Activated T-helper 2 cell treated with anti-CD3 and anti-CD28 coated beads, Interferon-gamma antibody, Interleukin-2, Interleukin-4, amounts not matched to agents 10 μg/mL and 5 μg/mL and 100 μg/mL, durations not matched to agents 14 hours and 24 hours and 36 hours (primary cell): ENCODE measurements at regions not wholly inside any gene's neighbourhood (a gene's known extent, or its start where the extent isn't known, plus 50 kb on each side); places are given as distances from the start of the nearest gene placed in this dataset.

Experiments
- DNase-seq: peaks from one replicate; pipeline ENCODE4 v3.0.0; 2021; ENCODE audit warnings: low spot score
- H3K27ac Mint-ChIP-seq: one replicate; pipeline ENCODE4 v1.8.0; 2021; ENCODE audit warnings: mixed read lengths
- H3K27me3 Mint-ChIP-seq: one replicate; pipeline ENCODE4 v1.8.0; 2021; ENCODE audit warnings: low read depth, mixed read lengths
- H3K36me3 Mint-ChIP-seq: one replicate; pipeline ENCODE4 v1.8.0; 2021; ENCODE audit warnings: low read depth, mixed read lengths
- H3K4me1 Mint-ChIP-seq: one replicate; pipeline ENCODE4 v1.8.0; 2021; ENCODE audit warnings: low read depth, mixed read lengths
- H3K4me3 Mint-ChIP-seq: one replicate; pipeline ENCODE4 v1.8.0; 2021; ENCODE audit warnings: low read depth, mild to moderate bottlenecking, moderate library complexity, mixed read lengths
- H3K9me3 Mint-ChIP-seq: one replicate; pipeline ENCODE4 v1.8.0; 2021; ENCODE audit warnings: mixed read lengths
- intact Hi-C: fragments of 100-400 bp; cut with micrococcal nuclease; formaldehyde crosslinking; loops from one replicate; pipeline ENCODE4 v1.15.1; 2023

DNA sequence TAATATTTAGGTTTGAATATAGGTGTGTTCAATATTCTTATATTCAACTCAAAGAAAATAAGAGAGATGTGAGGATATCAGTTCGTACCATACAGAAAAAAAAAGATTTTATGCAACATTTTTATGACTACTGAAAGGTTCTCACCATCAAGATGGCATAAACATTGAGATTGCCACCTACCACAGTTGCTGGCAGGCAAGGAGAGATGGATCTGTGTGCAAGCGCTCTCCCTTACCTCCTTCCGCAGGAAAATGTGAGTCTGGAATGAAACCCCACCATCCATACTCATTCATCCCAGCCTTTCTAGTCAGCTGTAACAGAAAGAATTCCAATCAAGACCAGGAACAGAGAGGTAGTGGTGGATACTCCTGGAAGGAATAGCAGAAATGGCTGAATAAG, 376.9 kb downstream of the PPP3CA start:
- H3K27ac Mint-ChIP-seq, result no peak overlapping the region
- DNase-seq, result no peak
- H3K9me3 Mint-ChIP-seq, result no peaks in the 10 kb centered on the region
- peaks cover 22% of the 10 kb centered on the region for H3K27me3 Mint-ChIP-seq
- intact Hi-C loops, result no loop called here
- no peak overlapping the region for H3K4me3 Mint-ChIP-seq
- no peaks in the 10 kb centered on the region for H3K4me1 Mint-ChIP-seq
- H3K36me3 Mint-ChIP-seq, result no peaks in the 10 kb centered on the region

DNA sequence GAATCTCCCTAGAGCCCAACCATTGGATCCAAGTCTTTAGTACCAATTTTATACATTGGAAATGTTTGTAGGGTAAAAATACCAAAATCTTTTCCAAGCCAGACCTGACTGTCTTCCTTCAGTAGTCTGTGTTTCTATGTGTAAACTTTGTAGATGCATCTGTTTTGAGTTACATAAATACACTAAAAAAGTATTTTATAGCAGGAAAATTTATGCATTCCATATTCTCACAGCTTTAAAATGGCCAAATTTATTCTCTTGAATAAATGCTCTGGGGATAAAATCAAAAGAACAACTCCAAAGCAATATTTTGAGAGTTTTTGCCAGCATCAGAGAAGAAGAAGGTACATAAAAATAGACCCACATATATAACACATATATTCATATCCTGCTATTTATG, 377.4 kb downstream of the PPP3CA start:
- DNase-seq, result no peak
- intact Hi-C loops, result no loop called here
- H3K9me3 Mint-ChIP-seq, result no peaks in the 10 kb centered on the region
- H3K4me1 Mint-ChIP-seq, result no peaks in the 10 kb centered on the region
- no peaks in the 10 kb centered on the region for H3K36me3 Mint-ChIP-seq
- H3K27ac Mint-ChIP-seq, result no peak overlapping the region
- peaks cover 17% of the 10 kb centered on the region for H3K27me3 Mint-ChIP-seq
- H3K4me3 Mint-ChIP-seq, result no peak overlapping the region

DNA sequence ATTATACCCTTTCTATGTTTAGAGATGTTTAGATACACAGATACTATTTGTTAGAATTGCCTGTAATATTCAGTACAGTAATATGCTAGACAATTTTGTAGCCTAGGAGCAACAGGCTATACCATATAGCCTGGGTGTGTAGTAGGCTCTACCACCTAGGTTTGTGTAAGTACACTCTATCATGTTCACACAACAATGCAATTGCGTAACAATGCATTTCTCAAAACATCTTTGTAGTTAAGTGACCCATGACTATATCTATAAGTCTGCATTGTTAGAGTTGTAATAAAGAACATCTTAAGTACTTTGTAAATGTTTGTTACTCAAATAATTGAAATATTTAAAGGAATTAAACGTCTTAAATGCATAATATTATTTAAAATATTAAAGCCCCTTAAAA, 379.3 kb downstream of the PPP3CA start:
- H3K9me3 Mint-ChIP-seq, result no peaks in the 10 kb centered on the region
- H3K4me1 Mint-ChIP-seq, result no peaks in the 10 kb centered on the region
- DNase-seq, result no peak
- H3K4me3 Mint-ChIP-seq, result no peak overlapping the region
- no peaks in the 10 kb centered on the region for H3K36me3 Mint-ChIP-seq
- peaks cover 15% of the 10 kb centered on the region for H3K27me3 Mint-ChIP-seq
- no peak overlapping the region for H3K27ac Mint-ChIP-seq
- intact Hi-C loops, result no loop called here

DNA sequence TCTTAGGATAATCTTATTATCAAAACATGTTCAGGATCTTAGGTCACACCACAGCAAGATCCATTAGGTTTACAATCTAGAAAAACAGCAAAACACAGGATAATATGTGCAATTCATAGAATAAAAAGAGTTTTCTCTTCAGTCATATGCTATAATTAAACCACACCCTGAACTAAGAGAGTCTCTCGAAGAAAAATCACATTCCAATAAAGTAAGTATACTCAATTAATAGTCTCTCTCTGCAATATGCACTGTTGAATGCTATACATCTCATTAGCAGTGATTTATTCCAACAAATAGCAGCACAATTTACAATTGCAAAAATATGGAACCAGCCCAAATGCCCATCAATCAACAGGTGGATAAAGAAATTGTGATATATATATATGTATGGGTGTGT, 383.7 kb downstream of the PPP3CA start:
- H3K27me3 Mint-ChIP-seq, result peaks cover 8% of the 10 kb centered on the region
- H3K36me3 Mint-ChIP-seq, result no peaks in the 10 kb centered on the region
- H3K4me1 Mint-ChIP-seq, result no peaks in the 10 kb centered on the region
- DNase-seq, result no peak
- intact Hi-C loops, result no loop called here
- no peaks in the 10 kb centered on the region for H3K9me3 Mint-ChIP-seq
- H3K27ac Mint-ChIP-seq, result no peak overlapping the region
- H3K4me3 Mint-ChIP-seq, result no peak overlapping the region

DNA sequence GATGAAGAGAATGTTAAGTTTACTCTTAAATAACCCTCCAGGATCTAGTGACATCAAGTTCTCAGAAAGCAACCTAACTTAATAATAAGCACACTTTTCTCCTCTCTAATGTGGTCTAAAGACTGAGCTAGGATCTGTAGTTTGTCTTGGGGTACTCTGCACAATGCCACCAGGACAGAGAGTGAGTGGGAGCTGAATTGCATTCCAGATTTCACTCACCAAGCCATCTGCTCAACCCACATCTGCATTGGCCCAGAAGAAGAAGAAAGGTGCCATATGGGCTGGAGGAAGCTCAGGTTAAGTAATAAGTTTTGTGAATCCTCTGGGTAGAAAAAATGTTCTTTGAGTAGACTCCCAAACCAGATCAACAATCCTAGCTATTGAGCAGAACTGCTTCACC, 384.6 kb downstream of the PPP3CA start:
- intact Hi-C loops, result no loop called here
- H3K4me3 Mint-ChIP-seq, result no peak overlapping the region
- no peaks in the 10 kb centered on the region for H3K36me3 Mint-ChIP-seq
- no peaks in the 10 kb centered on the region for H3K9me3 Mint-ChIP-seq
- no peak overlapping the region for H3K27ac Mint-ChIP-seq
- no peaks in the 10 kb centered on the region for H3K4me1 Mint-ChIP-seq
- DNase-seq, result no peak
- H3K27me3 Mint-ChIP-seq, result peaks cover 8% of the 10 kb centered on the region

DNA sequence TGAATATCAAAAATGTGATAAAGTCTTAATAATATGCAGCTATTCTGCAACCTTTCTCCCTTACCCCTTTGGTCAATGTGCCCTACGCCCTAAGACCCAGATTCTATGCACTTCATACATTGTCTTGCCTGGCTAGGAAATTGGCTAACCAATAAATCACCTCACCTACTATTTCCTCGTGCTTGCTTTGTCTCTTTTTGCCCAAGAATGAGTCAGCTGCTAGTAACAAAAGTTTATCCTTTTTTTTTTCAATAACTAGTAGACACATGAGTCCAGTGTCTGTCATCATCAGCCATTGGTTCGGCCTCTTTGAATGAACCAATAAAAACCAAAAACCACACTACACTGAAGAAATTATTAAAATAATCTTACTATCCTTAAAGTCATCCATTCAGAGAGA, 387.1 kb downstream of the PPP3CA start:
- intact Hi-C loops, result no loop called here
- Mint-ChIP-seq H3K27me3 (peaks cover 3% of the 10 kb centered on the region), H3K36me3 (no peaks in the 10 kb centered on the region), H3K4me3 (no peak overlapping the region), H3K9me3 (no peaks in the 10 kb centered on the region), H3K4me1 (no peaks in the 10 kb centered on the region), H3K27ac (no peak overlapping the region)
- no peak for DNase-seq

DNA sequence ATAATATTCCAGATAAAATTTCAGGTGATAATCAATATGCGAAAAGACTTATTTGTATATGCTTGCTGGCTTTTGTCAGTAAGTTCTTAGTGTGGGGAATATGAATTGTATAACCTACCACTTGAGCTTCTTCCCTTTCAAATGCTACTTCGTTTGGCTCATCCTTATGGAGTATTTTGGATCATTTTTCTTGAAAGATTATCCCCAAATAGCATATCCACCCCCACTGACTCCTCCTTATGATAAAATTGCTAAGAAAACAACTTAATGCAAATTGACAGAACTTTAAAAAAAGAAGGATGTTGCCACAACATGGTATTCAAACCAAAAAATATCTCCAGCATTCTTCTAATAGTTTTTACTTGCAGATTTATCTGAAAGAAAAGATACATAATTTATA, 393.3 kb downstream of the PPP3CA start:
- Mint-ChIP-seq H3K36me3 (no peaks in the 10 kb centered on the region), H3K27ac (no peak overlapping the region), H3K9me3 (no peaks in the 10 kb centered on the region), H3K4me3 (no peak overlapping the region), H3K4me1 (no peaks in the 10 kb centered on the region), H3K27me3 (peaks cover 10% of the 10 kb centered on the region)
- DNase-seq, result no peak
- intact Hi-C loops, result no loop called here

DNA sequence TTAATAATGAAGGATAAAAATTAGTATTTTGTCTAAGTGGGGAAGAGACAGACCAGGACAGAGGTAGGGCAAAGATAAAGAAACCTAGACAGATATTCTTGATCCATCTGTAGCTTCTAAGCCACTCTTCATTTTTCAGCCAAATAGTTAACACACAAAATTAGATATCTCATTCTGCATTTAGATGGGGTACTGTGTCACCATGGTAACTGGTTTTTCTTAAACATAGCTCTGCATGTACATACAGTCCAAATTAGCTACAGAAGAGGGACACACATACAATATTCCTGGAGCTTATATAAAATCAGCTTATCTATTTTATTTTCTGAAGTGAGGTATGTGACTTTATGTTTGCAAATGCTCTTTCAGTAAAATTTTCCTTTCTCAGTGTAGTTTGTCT, 393.7 kb downstream of the PPP3CA start:
- no peaks in the 10 kb centered on the region for H3K4me1 Mint-ChIP-seq
- H3K36me3 Mint-ChIP-seq, result no peaks in the 10 kb centered on the region
- no peak overlapping the region for H3K27ac Mint-ChIP-seq
- peaks cover 10% of the 10 kb centered on the region for H3K27me3 Mint-ChIP-seq
- no peaks in the 10 kb centered on the region for H3K9me3 Mint-ChIP-seq
- DNase-seq, result no peak
- H3K4me3 Mint-ChIP-seq, result no peak overlapping the region
- intact Hi-C loops, result no loop called here

DNA sequence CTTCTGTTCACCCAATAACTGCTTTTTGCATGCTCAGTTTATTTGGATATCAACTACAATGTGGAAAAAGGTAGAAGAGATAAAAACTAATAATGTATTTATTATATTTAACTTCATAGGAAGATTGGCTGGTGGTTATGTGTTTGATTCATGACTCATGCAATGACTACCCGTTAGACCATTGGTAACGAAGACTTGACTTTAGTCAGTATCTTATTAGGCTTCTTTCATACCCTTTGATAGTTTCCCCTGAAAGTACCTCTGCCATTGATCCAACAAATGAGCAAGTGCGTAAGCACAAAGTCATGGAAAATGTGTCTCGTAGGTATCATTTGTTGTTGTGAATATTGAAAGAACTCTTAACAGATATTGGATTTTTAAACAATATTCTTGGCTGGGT, 394.7 kb downstream of the PPP3CA start:
- intact Hi-C loops, result no loop called here
- no peaks in the 10 kb centered on the region for H3K36me3 Mint-ChIP-seq
- H3K27me3 Mint-ChIP-seq, result peaks cover 14% of the 10 kb centered on the region
- no peaks in the 10 kb centered on the region for H3K4me1 Mint-ChIP-seq
- DNase-seq, result no peak
- no peak overlapping the region for H3K4me3 Mint-ChIP-seq
- H3K27ac Mint-ChIP-seq, result no peak overlapping the region
- no peaks in the 10 kb centered on the region for H3K9me3 Mint-ChIP-seq

DNA sequence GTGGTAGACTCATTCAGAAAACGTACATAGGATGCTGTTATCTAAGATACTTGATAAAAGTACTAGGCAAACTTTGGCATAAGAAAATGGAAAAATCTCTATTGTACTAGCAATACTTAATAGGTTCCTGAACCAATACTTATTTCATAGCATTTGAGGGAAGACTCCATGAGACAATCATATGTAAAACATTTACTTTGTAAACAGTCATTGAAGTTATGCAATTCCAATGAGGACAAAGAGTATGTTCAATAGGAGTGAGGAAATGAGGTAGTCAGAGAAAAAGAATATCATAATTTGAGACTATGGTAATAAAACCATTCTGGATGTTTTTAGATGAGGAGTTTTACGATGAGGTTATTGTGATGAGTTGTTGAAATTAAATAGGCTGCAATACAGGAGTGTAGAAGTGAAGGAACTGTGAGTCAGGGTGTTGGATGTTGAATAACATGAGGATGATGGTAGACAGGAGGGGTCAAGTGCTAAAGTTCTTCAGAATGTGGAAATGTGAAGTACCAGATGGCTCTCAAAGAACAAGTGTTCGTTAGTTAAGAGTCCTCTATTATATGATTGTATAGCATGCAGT, 397.9 kb downstream of the PPP3CA start:
- Mint-ChIP-seq H3K4me3 (no peak overlapping the region), H3K9me3 (no peaks in the 10 kb centered on the region), H3K36me3 (no peaks in the 10 kb centered on the region), H3K4me1 (no peaks in the 10 kb centered on the region), H3K27ac (no peak overlapping the region), H3K27me3 (peaks cover 27% of the 10 kb centered on the region)
- intact Hi-C loops, result no loop called here
- DNase-seq, result no peak

DNA sequence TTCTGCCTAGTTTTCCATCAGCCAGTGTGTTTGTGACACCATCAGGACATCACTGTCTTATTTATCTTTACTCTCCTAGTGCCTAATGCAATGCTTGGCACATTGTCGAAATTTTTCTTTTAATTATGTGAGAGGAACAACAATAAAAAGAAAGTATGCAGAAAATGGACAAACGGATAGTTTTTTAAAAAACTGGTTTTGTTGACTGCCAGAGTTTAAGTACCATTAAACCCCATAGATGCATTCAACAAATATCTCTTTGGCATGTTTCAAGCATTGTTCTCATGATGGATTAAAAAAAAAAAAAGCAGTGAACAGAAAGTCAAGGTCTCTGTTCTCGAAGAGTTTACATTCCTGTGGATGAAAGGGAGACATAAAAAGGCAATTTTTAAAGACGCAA, 398.4 kb downstream of the PPP3CA start:
- Mint-ChIP-seq H3K27me3 (peaks cover 24% of the 10 kb centered on the region), H3K4me3 (no peak overlapping the region), H3K36me3 (no peaks in the 10 kb centered on the region), H3K4me1 (no peaks in the 10 kb centered on the region), H3K27ac (no peak overlapping the region), H3K9me3 (no peaks in the 10 kb centered on the region)
- intact Hi-C loops, result no loop called here
- DNase-seq, result no peak

DNA sequence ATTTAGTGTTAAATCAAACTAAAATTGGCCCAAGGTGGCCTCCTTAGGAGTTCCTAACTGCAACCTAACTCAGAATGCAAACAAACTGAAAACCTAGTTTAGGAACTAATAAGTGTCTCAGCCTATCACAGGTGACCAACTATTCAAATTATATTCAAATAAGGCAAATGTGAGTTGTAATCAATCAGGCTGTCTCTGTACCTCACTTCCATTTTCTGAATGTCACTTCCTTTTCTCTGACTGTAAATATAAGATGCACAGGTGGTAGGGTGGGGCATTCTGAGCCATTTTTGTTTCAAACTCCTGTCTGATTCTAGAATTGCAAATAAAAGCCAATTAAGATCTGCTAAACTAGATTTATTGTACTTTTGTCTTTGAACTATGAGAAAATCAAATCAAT, 401.5 kb downstream of the PPP3CA start:
- no peaks in the 10 kb centered on the region for H3K4me1 Mint-ChIP-seq
- DNase-seq, result no peak
- H3K27ac Mint-ChIP-seq, result no peak overlapping the region
- intact Hi-C loops, result no loop called here
- no peak overlapping the region for H3K4me3 Mint-ChIP-seq
- H3K36me3 Mint-ChIP-seq, result no peaks in the 10 kb centered on the region
- no peaks in the 10 kb centered on the region for H3K9me3 Mint-ChIP-seq
- peaks cover 23% of the 10 kb centered on the region for H3K27me3 Mint-ChIP-seq

DNA sequence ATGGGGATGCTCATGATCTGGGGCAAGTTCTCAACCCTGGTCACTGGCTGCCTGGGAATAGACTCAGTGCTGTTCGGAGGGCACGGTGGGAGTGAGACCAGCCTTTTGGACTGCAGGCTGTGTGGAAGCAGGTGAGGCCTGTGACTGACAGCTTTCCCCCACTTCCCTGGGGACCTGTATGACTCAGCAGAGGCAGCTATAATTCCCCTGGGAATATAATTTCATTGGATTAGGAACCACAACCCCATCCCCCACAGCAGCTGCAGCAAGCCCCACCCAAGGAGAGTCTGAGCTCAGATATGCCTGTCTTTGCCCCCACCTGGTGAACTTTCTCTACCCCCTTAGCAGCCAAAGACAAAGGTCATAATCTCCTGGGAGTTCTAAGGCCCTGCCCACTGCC, 408.6 kb downstream of the PPP3CA start:
- intact Hi-C loops, result no loop called here
- no peak for DNase-seq
- Mint-ChIP-seq H3K4me1 (no peaks in the 10 kb centered on the region), H3K27me3 (peaks cover 5% of the 10 kb centered on the region), H3K4me3 (no peak overlapping the region), H3K27ac (no peak overlapping the region), H3K36me3 (no peaks in the 10 kb centered on the region), H3K9me3 (no peaks in the 10 kb centered on the region)

DNA sequence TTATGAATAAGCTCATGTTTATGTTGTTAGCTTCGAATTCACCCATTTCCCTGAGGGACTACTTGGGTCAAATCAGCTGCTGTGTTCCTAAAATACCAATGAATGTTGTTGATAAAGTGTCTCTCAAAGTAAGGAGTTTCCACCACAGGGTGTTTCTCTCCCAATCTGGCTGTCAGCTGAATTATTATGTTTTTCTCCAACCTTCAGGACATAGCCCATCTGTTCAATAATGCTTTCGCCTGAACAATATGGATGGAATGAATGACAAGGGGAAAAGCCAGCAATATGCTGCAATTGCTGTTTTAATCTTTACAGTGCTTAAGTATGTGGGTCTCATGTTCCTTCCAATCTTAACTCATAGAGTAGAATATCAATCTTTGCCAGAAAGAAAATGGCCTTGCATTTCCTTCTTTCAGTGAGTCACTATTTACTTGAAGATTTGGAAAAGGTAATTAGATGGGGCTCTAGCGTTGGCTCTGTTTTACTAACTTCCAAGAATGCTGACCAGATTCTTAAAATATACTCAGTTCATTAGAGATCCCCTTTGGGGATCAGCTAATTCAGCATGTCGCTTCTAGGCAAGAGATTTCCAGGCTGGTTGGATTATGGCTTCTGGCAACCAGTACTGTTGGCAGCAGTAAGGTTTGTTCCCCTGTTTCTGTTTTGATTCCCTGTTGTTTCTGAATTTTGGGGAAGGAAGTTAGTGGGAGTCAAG, 410.5 kb downstream of the PPP3CA start:
- Mint-ChIP-seq H3K9me3 (no peaks in the 10 kb centered on the region), H3K36me3 (no peaks in the 10 kb centered on the region), H3K4me1 (peaks cover 6% of the 10 kb centered on the region), H3K27me3 (peaks cover 5% of the 10 kb centered on the region), H3K4me3 (no peak overlapping the region), H3K27ac (no peak overlapping the region)
- intact Hi-C loops, result no loop called here
- DNase-seq, result no peak
